Loucy (cell line): ENCODE measurements at regions not wholly inside any gene's neighbourhood (a gene's known extent, or its start where the extent isn't known, plus 50 kb on each side); places are given as distances from the start of the nearest gene placed in this dataset.

Experiments
- EZH2phosphoT487 ChIP-seq: fragments of 200-600 bp; IDR thresholded peaks from 2 replicates; pipeline ENCODE4 v1.6.1; 2018; ENCODE audit warnings: antibody characterized with exemption, mild to moderate bottlenecking, moderate library complexity, borderline replicate concordance
- TF ChIP-seq, protein P1 (sequence below): fragments of 200-600 bp; sonication (generic); conservative IDR thresholded peaks from 2 replicates; pipeline ENCODE4 v1.5.1; 2014; ENCODE audit warnings: mild to moderate bottlenecking, antibody characterized with exemption, low read length

DNA sequence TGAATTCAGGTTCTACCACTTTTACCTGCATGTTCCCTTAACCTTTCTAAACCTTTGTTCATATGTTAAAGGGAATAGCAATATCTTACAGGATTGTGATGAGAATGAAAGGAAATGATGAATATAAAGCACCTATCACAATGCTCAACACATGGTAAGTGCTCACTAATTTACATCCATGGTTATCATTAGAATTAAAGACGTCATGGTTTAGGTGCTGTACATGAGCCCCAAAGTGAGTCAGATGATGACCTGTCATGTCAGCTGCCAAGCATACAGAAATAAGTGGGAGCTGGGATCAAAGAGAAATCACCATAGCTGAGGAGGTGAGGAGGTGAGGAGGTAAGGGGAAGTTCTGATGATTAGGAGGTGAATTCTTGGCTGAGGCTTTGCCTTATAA, 135.9 kb upstream of the ATP2B1 start:
- TF ChIP-seq, protein P1, sequence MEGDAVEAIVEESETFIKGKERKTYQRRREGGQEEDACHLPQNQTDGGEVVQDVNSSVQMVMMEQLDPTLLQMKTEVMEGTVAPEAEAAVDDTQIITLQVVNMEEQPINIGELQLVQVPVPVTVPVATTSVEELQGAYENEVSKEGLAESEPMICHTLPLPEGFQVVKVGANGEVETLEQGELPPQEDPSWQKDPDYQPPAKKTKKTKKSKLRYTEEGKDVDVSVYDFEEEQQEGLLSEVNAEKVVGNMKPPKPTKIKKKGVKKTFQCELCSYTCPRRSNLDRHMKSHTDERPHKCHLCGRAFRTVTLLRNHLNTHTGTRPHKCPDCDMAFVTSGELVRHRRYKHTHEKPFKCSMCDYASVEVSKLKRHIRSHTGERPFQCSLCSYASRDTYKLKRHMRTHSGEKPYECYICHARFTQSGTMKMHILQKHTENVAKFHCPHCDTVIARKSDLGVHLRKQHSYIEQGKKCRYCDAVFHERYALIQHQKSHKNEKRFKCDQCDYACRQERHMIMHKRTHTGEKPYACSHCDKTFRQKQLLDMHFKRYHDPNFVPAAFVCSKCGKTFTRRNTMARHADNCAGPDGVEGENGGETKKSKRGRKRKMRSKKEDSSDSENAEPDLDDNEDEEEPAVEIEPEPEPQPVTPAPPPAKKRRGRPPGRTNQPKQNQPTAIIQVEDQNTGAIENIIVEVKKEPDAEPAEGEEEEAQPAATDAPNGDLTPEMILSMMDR, result no peak
- no peak for TF ChIP-seq EZH2phosphoT487
